Suppressor macrophage (primary cell): ENCODE measurements at regions not wholly inside any gene's neighbourhood (a gene's known extent, or its start where the extent isn't known, plus 50 kb on each side); places are given as distances from the start of the nearest gene placed in this dataset.
"Not testable (repeated sequence)": the region's sequence is repeated elsewhere in the genome, so short reads cannot be mapped to it uniquely, and the experiment has no call there.

Source experiments
- DNase-seq, 4 experiments: peaks; one replicate each; pipeline ENCODE4 v3.0.0-alpha.2; 2020 to 2022

- no peak for DNase-seq
Measured at GRCh38 chr15:81899730-81900129, 146.1 kb downstream of the MEX3B start.

GRCh38 chr15:81899024-81899423 lies 146.8 kb downstream of the MEX3B start:
- no peak for DNase-seq

- DNase-seq = no peak
Measured at GRCh38 chr15:81897057-81897677, 148.7 kb downstream of the MEX3B start.

GRCh38 chr15:81896356-81896755 lies 149.5 kb downstream of the MEX3B start:
- DNase-seq = no peak

- DNase-seq = no peak
Measured at GRCh38 chr15:81895723-81896122, 150.1 kb downstream of the MEX3B start.

- no peak for DNase-seq
Measured at GRCh38 chr15:81894061-81894460, 151.8 kb downstream of the MEX3B start.

- no peak for DNase-seq
Measured at GRCh38 chr15:81893182-81893835, 152.5 kb downstream of the MEX3B start.

GRCh38 chr15:81890496-81890895 lies 155.3 kb downstream of the MEX3B start:
- DNase-seq = no peak

- DNase-seq = no peak
Measured at GRCh38 chr15:81889485-81889881, 156.3 kb downstream of the MEX3B start.

- DNase-seq = no peak
Measured at GRCh38 chr15:81888748-81889484, 156.9 kb downstream of the MEX3B start.

GRCh38 chr15:81887912-81888311 lies 157.9 kb downstream of the MEX3B start:
- no peak for DNase-seq

GRCh38 chr15:81887188-81887587 lies 158.6 kb downstream of the MEX3B start:
- not testable (repeated sequence) for DNase-seq

- DNase-seq = no peak
Measured at GRCh38 chr15:81886591-81886990, 159.2 kb downstream of the MEX3B start.

- no peak for DNase-seq
Measured at GRCh38 chr15:81886080-81886479, 159.7 kb downstream of the MEX3B start.

- no peak for DNase-seq
Measured at GRCh38 chr15:81885135-81885534, 160.7 kb downstream of the MEX3B start.

- DNase-seq = no peak
Measured at GRCh38 chr15:81882504-81882903, 163.3 kb downstream of the MEX3B start.

- DNase-seq = no peak
Measured at GRCh38 chr15:81880833-81881232, 165.0 kb downstream of the MEX3B start.

- no peak for DNase-seq
Measured at GRCh38 chr15:81880314-81880713, 165.5 kb downstream of the MEX3B start.

GRCh38 chr15:81875717-81876116 lies 170.1 kb downstream of the MEX3B start:
- not testable (repeated sequence) for DNase-seq

GRCh38 chr15:81870746-81871106 lies 175.1 kb downstream of the MEX3B start:
- not testable (repeated sequence) for DNase-seq

GRCh38 chr15:81870062-81870745 lies 175.6 kb downstream of the MEX3B start:
- DNase-seq = not testable (repeated sequence)

- no peak for DNase-seq
Measured at GRCh38 chr15:81869161-81869954, 176.5 kb downstream of the MEX3B start.
